ENCODE measurements at regions not wholly inside any gene's neighbourhood (a gene's known extent, or its start where the extent isn't known, plus 50 kb on each side); places are given as distances from the start of the nearest gene placed in this dataset.

DNA sequence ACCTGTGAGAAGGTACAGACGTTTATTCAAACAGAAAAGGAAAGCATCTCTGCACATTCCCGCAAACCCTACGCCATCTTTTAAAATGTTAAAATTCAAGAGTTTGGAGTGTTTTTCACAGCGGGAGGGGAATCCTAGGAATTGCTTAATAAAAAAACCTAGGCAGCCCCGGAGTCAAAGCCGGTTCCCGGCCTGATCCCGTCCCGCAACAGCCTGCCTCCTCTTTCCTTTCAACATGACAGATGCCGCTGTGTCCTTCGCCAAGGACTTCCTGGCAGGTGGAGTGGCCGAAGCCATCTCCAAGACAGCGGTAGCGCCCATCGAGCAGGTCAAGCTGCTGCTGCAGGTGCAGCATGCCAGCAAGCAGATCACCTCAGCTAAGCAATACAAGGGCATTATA is 123.0 kb upstream of the VSTM2A start:
- Histone ChIP-seq H3K27me3 (replicated peaks in 1 of 2; ENCODE audit: control insufficient read depth in 2 of 2, insufficient read depth in 2 of 2, low read length in 1 of 2) (no peaks in the 10 kb centered on the region), H2AFZ (ENCODE audit: control insufficient read depth, low read depth, low read length) (no peak overlapping the region), H3K36me3 (ENCODE audit: control insufficient read depth in 2 of 2, insufficient read depth in 2 of 2, low read length in 1 of 2) (no peaks in the 10 kb centered on the region), H4K20me1 (ENCODE audit: control insufficient read depth, insufficient read depth) (no peaks in the 10 kb centered on the region), H3K9me3 (replicated peaks; ENCODE audit: control insufficient read depth, insufficient read depth, low read length) (no peaks in the 10 kb centered on the region), H3K79me2 (ENCODE audit: control insufficient read depth, insufficient read depth, low read length) (no peaks in the 10 kb centered on the region), H3K4me1 (ENCODE audit: control insufficient read depth, insufficient read depth, low read length) (no peaks in the 10 kb centered on the region), H3K9ac (ENCODE audit: control insufficient read depth, insufficient read depth, low read length) (no peak overlapping the region), H3K4me3 (no peak overlapping the region), H3K27ac (ENCODE audit: control insufficient read depth, insufficient read depth) (no peak overlapping the region), H3K4me2 (ENCODE audit: control insufficient read depth, insufficient read depth) (no peak overlapping the region)
- DNase-seq (ENCODE audit: low read depth, low spot score) (no peak), FAIRE-seq (no peak), ATAC-seq (no peak)
- in situ Hi-C loops (cut with MboI) = no loop called here
- ChIA-PET RAD21 (ENCODE audit: unreplicated experiment) (no interaction called here), POLR2A (no interaction called here), SMC1A (ENCODE audit: uncharacterized antibody, unreplicated experiment) (no interaction called here), CTCF (no interaction called here)
- WGBS (ENCODE audit: insufficient coverage, insufficient replicate concordance, low lambda C conversion rate, missing lambda C conversion rate) = 65% methylated on average over 15 of the region's 15 CpGs
- no TSS peak for BruUV-seq (replicated peaks)
- intact Hi-C loops (cut with micrococcal nuclease; ENCODE audit: unreplicated experiment) = no loop called here
- TF ChIP-seq E2F8 (IDR thresholded peaks at IDR 0.05; ENCODE audit: low read depth, partially characterized antibody) = no peak
- TF ChIP-seq LARP7 (IDR thresholded peaks at IDR 0.05) = no peak
- TF ChIP-seq ELK1 (IDR thresholded peaks at IDR 0.05; ENCODE audit: low read depth, low read length) = no peak
- no peak for TF ChIP-seq WRNIP1 (IDR thresholded peaks at IDR 0.05; ENCODE audit: borderline replicate concordance, low read depth, low read length)
- TF ChIP-seq, protein P1, sequence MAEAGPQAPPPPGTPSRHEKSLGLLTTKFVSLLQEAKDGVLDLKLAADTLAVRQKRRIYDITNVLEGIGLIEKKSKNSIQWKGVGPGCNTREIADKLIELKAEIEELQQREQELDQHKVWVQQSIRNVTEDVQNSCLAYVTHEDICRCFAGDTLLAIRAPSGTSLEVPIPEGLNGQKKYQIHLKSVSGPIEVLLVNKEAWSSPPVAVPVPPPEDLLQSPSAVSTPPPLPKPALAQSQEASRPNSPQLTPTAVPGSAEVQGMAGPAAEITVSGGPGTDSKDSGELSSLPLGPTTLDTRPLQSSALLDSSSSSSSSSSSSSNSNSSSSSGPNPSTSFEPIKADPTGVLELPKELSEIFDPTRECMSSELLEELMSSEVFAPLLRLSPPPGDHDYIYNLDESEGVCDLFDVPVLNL (IDR thresholded peaks at IDR 0.05; ENCODE audit: low read depth, low read length) = no peak
- no peak for TF ChIP-seq ZNF384 (IDR thresholded peaks at IDR 0.05; ENCODE audit: borderline replicate concordance, low read depth, low read length)
- no peak for TF ChIP-seq SREBF2 (IDR thresholded peaks at IDR 0.05; ENCODE audit: low read length)
- no peak for TF ChIP-seq MYC (IDR thresholded peaks at IDR 0.05; ENCODE audit: insufficient read depth, insufficient read length, insufficient replicate concordance, low read length, severe bottlenecking)
- no peak for TF ChIP-seq NFYA (IDR thresholded peaks at IDR 0.05; ENCODE audit: borderline replicate concordance, low read depth, low read length)
- TF ChIP-seq TCF12 (IDR thresholded peaks at IDR 0.05; ENCODE audit: low read depth, low read length) = no peak
- no peak for TF ChIP-seq MTA2 (IDR thresholded peaks at IDR 0.05; ENCODE audit: low read depth)
- TF ChIP-seq SUZ12 (IDR thresholded peaks at IDR 0.05; ENCODE audit: unreplicated experiment) = no peak
- no peak for TF ChIP-seq TCF3 (IDR thresholded peaks at IDR 0.05; ENCODE audit: borderline replicate concordance, insufficient read depth, low read depth, low read length)

Data from GM12878 (cell line).